Neuronal stem cell (in vitro differentiated cells): ENCODE measurements at regions not wholly inside any gene's neighbourhood (a gene's known extent, or its start where the extent isn't known, plus 50 kb on each side); places are given as distances from the start of the nearest gene placed in this dataset.

ENCODE experiments used
- DNase-seq: peaks from one replicate; pipeline ENCODE4 v3.0.0-alpha.2; 2013; ENCODE audit warnings: low spot score
- H2AFZ ChIP-seq: one replicate; pipeline ENCODE4 v1.6.1; 2013; ENCODE audit warnings: mild to moderate bottlenecking, low read length, inconsistent platforms
- H2AK5ac ChIP-seq: 2 replicates; pipeline ENCODE4 v1.6.1; 2013; ENCODE audit warnings: low read depth, mild to moderate bottlenecking, inconsistent platforms, low read length, moderate library complexity, mixed read lengths
- H2BK120ac ChIP-seq: 2 replicates; pipeline ENCODE4 v1.6.1; 2013; ENCODE audit warnings: low read depth, mild to moderate bottlenecking, inconsistent platforms, low read length, moderate library complexity, mixed read lengths
- H2BK12ac ChIP-seq: one replicate; pipeline ENCODE4 v1.6.1; 2013; ENCODE audit warnings: low read length, inconsistent platforms
- H2BK15ac ChIP-seq: 2 replicates; pipeline ENCODE4 v1.6.1; 2013; ENCODE audit warnings: mild to moderate bottlenecking, low read length, inconsistent platforms, mixed read lengths
- H2BK5ac ChIP-seq: one replicate; pipeline ENCODE4 v1.6.1; 2013; ENCODE audit warnings: inconsistent platforms, mild to moderate bottlenecking, low read length, moderate library complexity
- H3K14ac ChIP-seq: one replicate; pipeline ENCODE4 v1.6.1; 2013; ENCODE audit warnings: low read length, inconsistent platforms
- H3K18ac ChIP-seq: 2 replicates; pipeline ENCODE4 v1.6.1; 2013; ENCODE audit warnings: low read length, inconsistent platforms
- H3K23ac ChIP-seq: 2 replicates; pipeline ENCODE4 v1.6.1; 2013; ENCODE audit warnings: low read depth, mild to moderate bottlenecking, mixed read lengths, low read length, inconsistent platforms; ENCODE audit not compliant: poor library complexity
- H3K27ac ChIP-seq: replicated peaks from 3 replicates; pipeline ENCODE4 v1.5.1; 2013; ENCODE audit warnings: low read length, inconsistent platforms
- H3K27me3 ChIP-seq, 3 experiments: 2 replicates each; pipeline ENCODE4 v1.6.1; 2013; ENCODE audit warnings: low read length in 3 of 3, mild to moderate bottlenecking in 2 of 3, inconsistent platforms in 1 of 3, low read depth in 1 of 3, mixed read lengths in 1 of 3, moderate library complexity in 1 of 3; ENCODE audit not compliant: control insufficient read depth in 3 of 3, insufficient read depth in 3 of 3
- H3K36me3 ChIP-seq, 2 donors: replicated peaks in 1 of 2; 2 replicates each; pipeline ENCODE4 v1.6.1; 2013; ENCODE audit warnings: low read length in 2 of 2; ENCODE audit not compliant: control insufficient read depth in 2 of 2, insufficient read depth in 2 of 2
- H3K4ac ChIP-seq: 2 replicates; pipeline ENCODE4 v1.6.1; 2013; ENCODE audit warnings: inconsistent platforms, mild to moderate bottlenecking, low read length, moderate library complexity
- H3K4me1 ChIP-seq, 2 donors: 1 replicate in 1 of 2; 2 replicates in 1 of 2; pipeline ENCODE4 v1.6.1; 2013; ENCODE audit warnings: low read length in 2 of 2, low read depth in 1 of 2; ENCODE audit not compliant: control insufficient read depth in 2 of 2, insufficient read depth in 1 of 2
- H3K4me2 ChIP-seq: one replicate; pipeline ENCODE4 v1.6.1; 2013; ENCODE audit warnings: mild to moderate bottlenecking, low read length, inconsistent platforms; ENCODE audit not compliant: insufficient read depth, poor library complexity, severe bottlenecking
- H3K4me3 ChIP-seq, 2 donors: 2 replicates each; pipeline ENCODE4 v1.5.1; 2013; ENCODE audit warnings: low read length in 2 of 2, mild to moderate bottlenecking in 2 of 2, inconsistent platforms in 1 of 2, moderate library complexity in 1 of 2
- H3K79me1 ChIP-seq: one replicate; pipeline ENCODE4 v1.6.1; 2013; ENCODE audit warnings: low read depth, mild to moderate bottlenecking, inconsistent platforms, low read length, moderate library complexity
- H3K9ac ChIP-seq: one replicate; pipeline ENCODE4 v1.6.1; 2013; ENCODE audit warnings: mild to moderate bottlenecking, low read depth, low read length, inconsistent platforms; ENCODE audit not compliant: poor library complexity
- H3K9me3 ChIP-seq, 2 donors: replicated peaks in 1 of 2; 2 replicates each; pipeline versions ENCODE3 to v1.6.1; 2013; ENCODE audit warnings: low read length in 2 of 2, mild to moderate bottlenecking in 2 of 2, inconsistent platforms in 1 of 2, low read depth in 1 of 2, mixed read lengths in 1 of 2, moderate library complexity in 1 of 2; ENCODE audit not compliant: control insufficient read depth in 2 of 2, insufficient read depth in 1 of 2
- H4K8ac ChIP-seq: one replicate; pipeline ENCODE4 v1.6.1; 2013; ENCODE audit warnings: low read depth, mild to moderate bottlenecking, inconsistent platforms, low read length, moderate library complexity
- H4K91ac ChIP-seq: one replicate; pipeline ENCODE4 v1.6.1; 2013; ENCODE audit warnings: low read length, low read depth, mild to moderate bottlenecking, inconsistent platforms; ENCODE audit not compliant: poor library complexity
- WGBS, 2 donors: extraction: QIAGEN DNeasy Blood & Tissue Kit; methylation state at CpG; one replicate each; pipeline ENCODE4 v1.1.7; 2013; ENCODE audit warnings: missing lambda C conversion rate in 2 of 2, mixed read lengths in 1 of 2; ENCODE audit not compliant: insufficient read length in 2 of 2, insufficient replicate concordance in 1 of 2; ENCODE audit errors: extremely low coverage in 2 of 2; 5-methylcytosine and 5-hydroxymethylcytosine counted together

DNA sequence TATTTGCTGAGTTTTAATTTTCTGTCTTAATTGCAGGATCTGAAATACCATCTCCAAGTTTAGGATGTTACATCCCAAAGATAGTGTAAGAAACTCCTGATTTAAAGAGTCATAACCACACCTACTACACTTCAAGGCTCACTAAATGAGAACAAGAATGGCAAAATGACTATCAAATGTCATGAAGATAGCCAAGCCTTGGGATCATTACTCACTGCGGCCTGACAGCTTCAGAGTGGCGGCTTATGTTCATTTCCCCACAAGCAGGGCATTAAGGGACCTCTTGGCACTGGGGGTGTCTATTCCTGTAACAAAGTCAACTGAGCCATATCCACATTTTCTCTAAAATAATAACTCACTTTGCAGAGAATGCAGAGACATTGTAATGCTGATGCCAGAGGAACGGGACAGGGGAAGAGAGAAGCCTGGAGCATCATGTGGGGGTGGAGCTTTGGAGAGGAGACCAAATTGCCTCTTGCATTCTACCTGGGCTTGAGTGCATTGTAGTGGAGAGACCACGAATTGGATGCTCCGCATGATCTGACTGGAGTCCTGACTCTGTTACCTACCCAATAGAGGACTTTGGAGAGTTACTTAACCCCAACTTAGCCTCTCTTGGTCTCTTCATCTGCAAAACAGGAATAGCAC is 219.2 kb downstream of the OPA1 start:
- H3K9ac ChIP-seq: no peak overlapping the region
- H3K4me1 ChIP-seq: peaks cover 18 to 25% of the 10 kb centered on the region in 2 donors
- no peak overlapping the region for H3K23ac ChIP-seq
- H2BK12ac ChIP-seq: no peak overlapping the region
- no peak overlapping the region for H3K18ac ChIP-seq
- no peak overlapping the region for H3K14ac ChIP-seq
- no peak for DNase-seq
- H2BK5ac ChIP-seq: no peak overlapping the region
- no peaks in the 10 kb centered on the region for H3K36me3 ChIP-seq
- H2BK120ac ChIP-seq: no peak overlapping the region
- no peak overlapping the region for H3K27ac ChIP-seq
- no peaks in the 10 kb centered on the region for H3K27me3 ChIP-seq
- no peak overlapping the region for H4K91ac ChIP-seq
- H3K4me2 ChIP-seq: no peak overlapping the region
- H3K4me3 ChIP-seq: no peak overlapping the region
- H3K9me3 ChIP-seq: no peaks in the 10 kb centered on the region
- no peak overlapping the region for H2AK5ac ChIP-seq
- no peaks in the 10 kb centered on the region for H3K79me1 ChIP-seq
- no peak overlapping the region for H3K4ac ChIP-seq
- no CpG with 5 or more reads among the region's 5 CpGs for WGBS, 2 donors
- H2BK15ac ChIP-seq: no peak overlapping the region
- no peak overlapping the region for H2AFZ ChIP-seq
- no peak overlapping the region for H4K8ac ChIP-seq

DNA sequence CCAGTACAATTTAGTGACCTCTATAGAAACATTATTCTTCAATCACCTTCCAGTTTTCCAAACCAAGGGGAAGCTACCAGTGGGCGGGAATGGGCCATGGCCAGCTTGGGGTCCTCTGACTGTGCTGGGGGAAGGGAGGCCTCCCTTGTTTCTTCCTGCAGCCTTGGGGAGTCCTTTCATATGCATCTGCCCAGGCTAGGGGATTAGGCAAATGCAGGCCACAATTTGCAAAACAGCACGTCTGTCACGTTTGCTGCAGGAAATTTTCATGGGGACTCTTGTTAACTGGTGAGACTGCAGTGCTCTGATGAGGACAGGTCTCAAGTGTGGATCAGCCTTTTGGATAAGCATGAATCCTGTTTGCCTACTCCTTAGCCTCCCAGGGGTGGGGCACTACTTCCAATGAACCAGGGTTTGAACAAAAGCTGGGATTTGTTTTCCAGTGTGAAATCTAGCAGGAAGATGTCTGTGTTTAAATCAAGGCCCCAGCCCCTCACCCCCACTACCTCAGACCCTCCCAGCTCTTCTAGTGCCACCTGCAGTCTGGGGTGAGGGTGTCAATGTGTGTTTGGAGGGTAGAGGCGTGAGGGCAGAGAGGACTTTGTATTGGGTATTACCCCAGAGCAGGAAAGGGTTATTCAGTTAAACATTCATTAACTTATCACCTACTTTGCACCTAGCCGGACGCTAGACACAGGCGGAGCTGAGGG is 219.9 kb downstream of the OPA1 start:
- no peak overlapping the region for H3K9ac ChIP-seq
- no peak for DNase-seq
- H3K14ac ChIP-seq: no peak overlapping the region
- H2BK120ac ChIP-seq: no peak overlapping the region
- no peak overlapping the region for H3K27ac ChIP-seq
- H3K36me3 ChIP-seq: no peaks in the 10 kb centered on the region
- H2AK5ac ChIP-seq: no peak overlapping the region
- no peak overlapping the region for H2BK5ac ChIP-seq
- no peaks in the 10 kb centered on the region for H3K27me3 ChIP-seq
- H3K9me3 ChIP-seq: no peaks in the 10 kb centered on the region
- H3K4me3 ChIP-seq: no peak overlapping the region
- peaks cover 20 to 26% of the 10 kb centered on the region in 2 donors for H3K4me1 ChIP-seq
- no peaks in the 10 kb centered on the region for H3K79me1 ChIP-seq
- no peak overlapping the region for H2AFZ ChIP-seq
- no peak overlapping the region for H3K4me2 ChIP-seq
- H3K18ac ChIP-seq: no peak overlapping the region
- no CpG with 5 or more reads among the region's 7 CpGs for WGBS, 2 donors
- H4K91ac ChIP-seq: no peak overlapping the region
- no peak overlapping the region for H2BK15ac ChIP-seq
- no peak overlapping the region for H4K8ac ChIP-seq
- H3K4ac ChIP-seq: no peak overlapping the region
- no peak overlapping the region for H2BK12ac ChIP-seq
- no peak overlapping the region for H3K23ac ChIP-seq

DNA sequence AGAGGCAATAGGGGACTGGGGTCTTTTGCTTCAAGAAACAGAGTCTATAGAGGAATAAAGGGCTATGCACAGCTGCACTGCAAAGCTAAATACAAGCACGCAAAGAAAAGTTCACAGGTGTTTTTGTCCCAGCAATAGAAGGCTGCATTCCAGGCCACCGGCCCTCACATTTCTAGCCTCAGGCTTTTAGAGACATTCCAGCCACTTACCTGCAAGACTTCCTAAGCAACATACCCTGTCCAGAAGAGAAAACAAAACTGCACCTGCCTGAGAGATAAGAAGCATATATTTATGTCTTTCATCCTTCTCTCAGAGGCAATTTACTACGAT is 220.5 kb downstream of the OPA1 start:
- Histone ChIP-seq H3K79me1 (no peaks in the 10 kb centered on the region), H2AFZ (no peak overlapping the region), H3K4ac (no peak overlapping the region), H2AK5ac (no peak overlapping the region), H4K91ac (no peak overlapping the region), H3K4me3 (no peak overlapping the region), H3K36me3 (no peaks in the 10 kb centered on the region), H3K23ac (no peak overlapping the region), H3K14ac (no peak overlapping the region), H3K27ac (no peak overlapping the region), H3K9me3 (no peaks in the 10 kb centered on the region), H2BK5ac (no peak overlapping the region), H3K4me2 (no peak overlapping the region), H3K4me1 (peaks cover 20 to 26% of the 10 kb centered on the region in 2 donors), H3K9ac (no peak overlapping the region), H3K18ac (no peak overlapping the region), H3K27me3 (no peaks in the 10 kb centered on the region), H2BK15ac (no peak overlapping the region), H4K8ac (no peak overlapping the region), H2BK120ac (no peak overlapping the region), H2BK12ac (no peak overlapping the region)
- no CpG with 5 or more reads among the region's 3 CpGs for WGBS, 2 donors
- DNase-seq: no peak

DNA sequence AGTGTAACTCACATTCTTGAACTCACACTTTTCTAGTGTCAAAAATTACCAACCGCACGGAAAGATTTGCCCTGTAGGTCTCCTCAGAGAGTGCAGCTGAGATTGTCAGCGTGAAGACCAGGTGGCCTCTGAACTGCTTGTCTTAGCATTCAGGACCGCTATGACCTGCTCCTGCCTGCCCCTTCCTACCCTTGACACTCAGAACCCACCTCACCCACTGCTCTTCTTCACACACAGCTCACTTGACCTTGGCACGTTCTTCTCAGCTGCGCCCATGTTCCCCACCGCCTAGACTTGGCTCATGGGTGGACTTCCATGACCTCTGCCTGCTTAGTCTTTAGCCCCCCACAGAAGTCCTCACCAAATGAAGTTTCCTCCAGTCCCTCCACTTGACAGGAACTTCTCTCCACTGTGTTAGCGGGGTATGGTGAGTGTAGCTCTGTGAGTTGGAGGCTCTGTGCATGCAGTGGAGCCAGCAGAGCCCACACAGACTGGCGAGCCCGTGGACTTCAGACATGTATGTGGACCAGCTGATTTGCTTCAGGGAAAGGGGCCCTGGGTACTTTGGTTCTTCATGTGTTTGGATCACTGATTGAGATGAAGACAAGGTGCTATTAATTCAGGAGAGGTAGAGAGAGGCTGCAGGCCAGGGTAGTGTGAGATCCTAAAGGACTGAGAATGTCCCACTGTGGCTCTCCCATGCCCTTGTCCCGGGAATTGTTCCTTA is 221.3 kb downstream of the OPA1 start:
- Histone ChIP-seq H3K4me3 (no peak overlapping the region), H3K14ac (no peak overlapping the region), H3K27me3 (no peaks in the 10 kb centered on the region), H3K9ac (no peak overlapping the region), H2BK15ac (no peak overlapping the region), H3K4me2 (no peak overlapping the region), H3K23ac (no peak overlapping the region), H3K4me1 (peaks cover 14 to 23% of the 10 kb centered on the region in 2 donors), H2BK120ac (no peak overlapping the region), H3K9me3 (no peaks in the 10 kb centered on the region), H2AK5ac (peak overlapping the region; percentile 26), H3K18ac (no peak overlapping the region), H2BK12ac (peak overlapping the region; percentile 10), H3K27ac (no peak overlapping the region), H2AFZ (no peak overlapping the region), H3K4ac (no peak overlapping the region), H2BK5ac (no peak overlapping the region), H4K91ac (no peak overlapping the region), H3K36me3 (no peaks in the 10 kb centered on the region), H3K79me1 (no peaks in the 10 kb centered on the region), H4K8ac (no peak overlapping the region)
- no peak for DNase-seq
- no CpG with 5 or more reads among the region's 11 CpGs for WGBS, 2 donors
